ENCODE measurements at regions not wholly inside any gene's neighbourhood (a gene's known extent, or its start where the extent isn't known, plus 50 kb on each side); places are given as distances from the start of the nearest gene placed in this dataset.

DNA sequence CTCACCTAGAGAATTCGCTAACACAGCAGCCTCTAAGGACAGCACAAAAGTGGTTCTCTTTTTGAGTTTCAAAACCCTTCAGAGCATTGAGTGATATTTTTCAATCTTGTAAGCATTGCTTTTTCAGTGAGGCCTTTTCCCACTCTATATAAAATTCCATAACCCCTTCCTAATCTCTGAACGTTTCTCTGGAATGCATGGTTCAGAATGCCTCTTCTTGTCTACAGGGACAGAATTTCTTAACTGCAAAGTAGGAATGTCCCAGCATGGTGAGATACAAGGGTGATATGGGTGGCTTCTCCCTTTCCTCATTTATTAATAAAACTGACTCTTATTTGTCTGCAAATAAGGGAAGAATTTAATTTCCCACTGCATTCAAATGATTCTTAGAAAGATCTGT lies 377.9 kb downstream of the LTN1 start:
- no peak overlapping the region for H3K9ac ChIP-seq (ENCODE audit: low read depth, low read length)
- no peaks in the 10 kb centered on the region for H3K27me3 ChIP-seq (ENCODE audit: insufficient read depth, low read length, poor library complexity)
- H3K36me3 ChIP-seq (ENCODE audit: insufficient read depth, low read length): no peaks in the 10 kb centered on the region
- no peaks in the 10 kb centered on the region for H4K20me1 ChIP-seq (ENCODE audit: insufficient read depth, low read length)
- H3K9me3 ChIP-seq (ENCODE audit: insufficient read depth, low read length, severe bottlenecking): no peaks in the 10 kb centered on the region
- H3K79me2 ChIP-seq (ENCODE audit: insufficient read depth, low read length): no peaks in the 10 kb centered on the region
- no peak overlapping the region for H2AFZ ChIP-seq (ENCODE audit: low read depth, low read length)
- no peak overlapping the region for H3K27ac ChIP-seq (ENCODE audit: low read length)
- TF ChIP-seq, protein P1, sequence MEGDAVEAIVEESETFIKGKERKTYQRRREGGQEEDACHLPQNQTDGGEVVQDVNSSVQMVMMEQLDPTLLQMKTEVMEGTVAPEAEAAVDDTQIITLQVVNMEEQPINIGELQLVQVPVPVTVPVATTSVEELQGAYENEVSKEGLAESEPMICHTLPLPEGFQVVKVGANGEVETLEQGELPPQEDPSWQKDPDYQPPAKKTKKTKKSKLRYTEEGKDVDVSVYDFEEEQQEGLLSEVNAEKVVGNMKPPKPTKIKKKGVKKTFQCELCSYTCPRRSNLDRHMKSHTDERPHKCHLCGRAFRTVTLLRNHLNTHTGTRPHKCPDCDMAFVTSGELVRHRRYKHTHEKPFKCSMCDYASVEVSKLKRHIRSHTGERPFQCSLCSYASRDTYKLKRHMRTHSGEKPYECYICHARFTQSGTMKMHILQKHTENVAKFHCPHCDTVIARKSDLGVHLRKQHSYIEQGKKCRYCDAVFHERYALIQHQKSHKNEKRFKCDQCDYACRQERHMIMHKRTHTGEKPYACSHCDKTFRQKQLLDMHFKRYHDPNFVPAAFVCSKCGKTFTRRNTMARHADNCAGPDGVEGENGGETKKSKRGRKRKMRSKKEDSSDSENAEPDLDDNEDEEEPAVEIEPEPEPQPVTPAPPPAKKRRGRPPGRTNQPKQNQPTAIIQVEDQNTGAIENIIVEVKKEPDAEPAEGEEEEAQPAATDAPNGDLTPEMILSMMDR (IDR thresholded peaks at IDR 0.05; ENCODE audit: borderline replicate concordance, extremely low read depth, low read length, poor library complexity, severe bottlenecking): no peak
- TF ChIP-seq EZH2 (IDR thresholded peaks at IDR 0.05; ENCODE audit: borderline replicate concordance, low read depth, low read length, severe bottlenecking): no peak
- no peaks in the 10 kb centered on the region for H3K4me1 ChIP-seq (ENCODE audit: insufficient read depth, low read length)
- no peak overlapping the region for H3K4me3 ChIP-seq (ENCODE audit: low read depth in 1 of 2, low read length in 2 of 2)
- H3K4me2 ChIP-seq (ENCODE audit: insufficient read depth, low read length): no peak overlapping the region
- DNase-seq: no peak
- no peak for ATAC-seq (ENCODE audit: insufficient read depth, low read depth)

GRCh38 chr21:28608646-28609045 lies 384.0 kb downstream of the LTN1 start:
- Histone ChIP-seq H3K79me2 (ENCODE audit: insufficient read depth, low read length) (no peaks in the 10 kb centered on the region), H2AFZ (ENCODE audit: low read depth, low read length) (no peak overlapping the region)

DNA sequence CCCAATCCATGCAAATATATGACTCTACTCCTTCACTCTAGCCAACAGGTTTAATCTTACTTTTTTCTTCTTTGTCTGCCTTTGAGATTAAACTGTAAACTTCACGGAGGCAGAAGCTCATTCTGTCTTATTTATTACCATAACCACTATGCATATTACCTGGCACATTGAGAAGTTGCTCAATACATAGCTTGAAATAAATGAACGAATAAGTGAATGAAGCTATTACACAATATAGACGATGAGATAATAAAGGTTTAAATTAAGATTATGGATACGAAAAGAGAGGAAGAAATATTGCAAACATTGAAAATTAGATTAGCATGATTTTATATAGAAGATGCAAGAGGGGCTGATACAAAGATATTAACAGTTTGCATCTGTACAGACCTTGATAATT lies 385.1 kb downstream of the LTN1 start:
- Histone ChIP-seq H3K27ac (ENCODE audit: low read length) (no peak overlapping the region), H3K4me1 (ENCODE audit: insufficient read depth, low read length) (no peaks in the 10 kb centered on the region), H3K9me3 (ENCODE audit: insufficient read depth, low read length, severe bottlenecking) (no peaks in the 10 kb centered on the region)

More at GRCh38 chr21:28608646-28609045, 384.0 kb downstream of the LTN1 start:
- ATAC-seq (ENCODE audit: insufficient read depth, low read depth) (no peak), DNase-seq (no peak)
- no peaks in the 10 kb centered on the region for H3K36me3 ChIP-seq (ENCODE audit: insufficient read depth, low read length)
- no peak overlapping the region for H3K4me2 ChIP-seq (ENCODE audit: insufficient read depth, low read length)
- H3K27ac ChIP-seq (ENCODE audit: low read length): no peak overlapping the region
- no peak overlapping the region for H3K9ac ChIP-seq (ENCODE audit: low read depth, low read length)
- no peaks in the 10 kb centered on the region for H3K9me3 ChIP-seq (ENCODE audit: insufficient read depth, low read length, severe bottlenecking)
- no peaks in the 10 kb centered on the region for H3K4me1 ChIP-seq (ENCODE audit: insufficient read depth, low read length)
- no peak overlapping the region for H3K4me3 ChIP-seq (ENCODE audit: low read depth in 1 of 2, low read length in 2 of 2)
- no peaks in the 10 kb centered on the region for H4K20me1 ChIP-seq (ENCODE audit: insufficient read depth, low read length)
- TF ChIP-seq, protein P1 (IDR thresholded peaks at IDR 0.05; ENCODE audit: borderline replicate concordance, extremely low read depth, low read length, poor library complexity, severe bottlenecking): no peak
- no peak for TF ChIP-seq EZH2 (IDR thresholded peaks at IDR 0.05; ENCODE audit: borderline replicate concordance, low read depth, low read length, severe bottlenecking)
- no peaks in the 10 kb centered on the region for H3K27me3 ChIP-seq (ENCODE audit: insufficient read depth, low read length, poor library complexity)

More for the DNA sequence above, 385.1 kb downstream of the LTN1 start:
- Histone ChIP-seq H3K36me3 (ENCODE audit: insufficient read depth, low read length) (no peaks in the 10 kb centered on the region), H3K4me3 (ENCODE audit: low read depth in 1 of 2, low read length in 2 of 2) (no peak overlapping the region), H3K4me2 (ENCODE audit: insufficient read depth, low read length) (no peak overlapping the region), H3K9ac (ENCODE audit: low read depth, low read length) (no peak overlapping the region), H3K27me3 (ENCODE audit: insufficient read depth, low read length, poor library complexity) (no peaks in the 10 kb centered on the region), H2AFZ (ENCODE audit: low read depth, low read length) (no peak overlapping the region), H4K20me1 (ENCODE audit: insufficient read depth, low read length) (no peaks in the 10 kb centered on the region), H3K79me2 (ENCODE audit: insufficient read depth, low read length) (no peaks in the 10 kb centered on the region)
- DNase-seq (no peak), ATAC-seq (ENCODE audit: insufficient read depth, low read depth) (no peak)
- no peak for TF ChIP-seq EZH2 (IDR thresholded peaks at IDR 0.05; ENCODE audit: borderline replicate concordance, low read depth, low read length, severe bottlenecking)
- TF ChIP-seq, protein P1 (IDR thresholded peaks at IDR 0.05; ENCODE audit: borderline replicate concordance, extremely low read depth, low read length, poor library complexity, severe bottlenecking): no peak
